GM19025 (cell line): ENCODE measurements at regions not wholly inside any gene's neighbourhood (a gene's known extent, or its start where the extent isn't known, plus 50 kb on each side); places are given as distances from the start of the nearest gene placed in this dataset.
"Not testable (repeated sequence)": the region's sequence is repeated elsewhere in the genome, so short reads cannot be mapped to it uniquely, and the experiment has no call there.

Experiments
- ATAC-seq: cut with Tn5 transposase; IDR thresholded peaks from one replicate; pipeline ENCODE4 v1.9.1; 2021; ENCODE audit warnings: mild to moderate bottlenecking, low read depth, moderate library complexity; ENCODE audit not compliant: unreplicated experiment

DNA sequence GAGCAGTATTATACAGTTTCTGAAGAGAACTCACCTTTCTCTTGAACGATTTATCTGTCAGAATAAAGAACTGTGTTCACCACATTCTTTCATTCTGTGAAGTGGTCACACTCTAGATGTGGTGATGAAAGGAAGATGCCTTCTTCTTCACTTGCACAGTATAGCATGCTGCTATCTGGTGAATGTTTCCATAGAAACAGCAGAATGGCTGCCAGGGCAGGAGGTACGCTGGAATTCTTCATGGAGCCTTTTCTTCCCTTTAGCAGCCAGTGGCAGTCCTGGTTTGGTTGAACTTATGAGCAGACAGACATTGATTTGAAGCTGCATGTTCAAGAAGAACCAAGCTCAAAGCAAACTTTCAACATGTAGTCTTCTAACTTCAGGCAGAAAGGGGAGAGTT lies 1157.9 kb upstream of the LRRTM1 start:
- ATAC-seq = no peak

DNA sequence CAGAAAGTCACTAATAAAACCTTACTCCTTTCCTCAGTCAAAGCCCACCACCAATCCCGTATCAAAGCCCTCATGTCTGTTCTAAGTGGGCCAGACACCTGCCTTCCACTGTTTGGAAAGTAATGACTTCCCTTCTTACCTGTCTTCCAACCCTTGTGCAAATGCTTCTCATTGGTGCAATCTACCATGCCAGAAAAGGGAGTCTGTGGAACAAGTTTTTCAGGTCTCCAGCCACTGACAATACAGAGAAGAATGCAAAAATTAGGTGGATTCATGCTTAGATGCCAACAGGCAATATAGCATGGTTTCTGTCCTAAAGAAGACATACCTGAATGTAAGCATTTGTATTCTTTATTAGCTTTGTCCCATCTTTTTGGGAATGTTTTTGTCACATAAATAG lies 1140.6 kb upstream of the LRRTM1 start:
- ATAC-seq = no peak

DNA sequence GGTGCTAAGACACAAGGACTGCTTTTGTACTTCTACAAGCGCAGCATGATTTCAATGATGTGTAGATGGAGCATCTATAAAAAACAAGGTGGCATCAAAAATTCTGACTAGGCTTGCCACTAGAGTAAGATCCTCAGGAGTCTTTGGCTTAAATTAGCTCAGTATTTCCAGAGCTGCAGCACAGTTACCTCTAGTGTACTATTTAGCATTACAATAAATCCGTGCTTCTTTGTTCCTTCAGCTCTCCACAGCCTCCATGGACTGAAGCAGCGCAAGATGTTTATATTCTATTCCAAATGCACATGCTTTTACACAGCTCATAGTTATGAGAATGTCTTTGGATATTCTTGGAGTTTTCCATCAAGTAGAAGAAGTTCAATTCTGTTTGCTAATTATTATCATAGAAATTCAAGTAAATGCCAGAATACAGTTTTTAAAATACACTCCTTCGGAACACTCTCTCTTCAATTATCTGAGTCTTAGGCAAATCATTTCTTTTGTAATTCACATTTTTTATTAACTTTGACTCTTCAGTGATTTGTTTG lies 1133.0 kb upstream of the LRRTM1 start:
- ATAC-seq = no peak

DNA sequence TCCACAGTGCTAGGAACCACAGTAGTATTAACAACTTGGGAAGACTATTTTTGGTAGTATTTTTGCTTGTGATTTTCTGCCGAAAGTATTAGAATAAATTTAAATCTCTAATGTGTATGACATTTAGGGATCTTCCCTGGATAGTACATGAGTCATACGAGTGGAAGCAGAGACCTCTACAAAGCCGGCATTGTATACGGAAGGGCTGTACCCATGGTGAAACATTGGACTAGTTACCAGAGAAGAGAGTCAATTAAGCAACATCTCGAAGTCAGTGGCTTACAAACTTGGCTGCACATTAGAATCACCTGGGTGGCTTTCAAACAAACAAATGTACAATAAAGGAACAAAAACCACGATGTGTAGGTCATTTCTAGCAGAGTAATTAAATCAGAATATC lies 1131.7 kb upstream of the LRRTM1 start:
- no peak for ATAC-seq

DNA sequence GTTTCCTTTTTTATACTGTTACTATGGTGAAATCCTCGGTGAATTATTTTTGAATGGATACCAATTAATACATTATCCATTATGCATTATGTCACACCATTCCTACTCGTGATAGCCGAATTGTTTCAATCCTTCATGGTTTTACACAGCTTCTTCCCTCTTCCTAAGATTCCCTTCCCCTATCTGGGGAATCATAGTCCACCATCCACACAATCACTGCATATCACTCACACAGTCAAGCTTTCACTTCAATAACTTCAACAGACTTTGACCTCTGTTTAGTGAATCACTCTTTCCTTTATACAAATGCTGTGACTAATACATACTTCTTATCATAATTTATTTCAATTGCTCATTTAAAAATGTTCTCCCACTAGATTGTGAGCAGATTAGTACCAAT lies 1108.1 kb upstream of the LRRTM1 start:
- no peak for ATAC-seq

DNA sequence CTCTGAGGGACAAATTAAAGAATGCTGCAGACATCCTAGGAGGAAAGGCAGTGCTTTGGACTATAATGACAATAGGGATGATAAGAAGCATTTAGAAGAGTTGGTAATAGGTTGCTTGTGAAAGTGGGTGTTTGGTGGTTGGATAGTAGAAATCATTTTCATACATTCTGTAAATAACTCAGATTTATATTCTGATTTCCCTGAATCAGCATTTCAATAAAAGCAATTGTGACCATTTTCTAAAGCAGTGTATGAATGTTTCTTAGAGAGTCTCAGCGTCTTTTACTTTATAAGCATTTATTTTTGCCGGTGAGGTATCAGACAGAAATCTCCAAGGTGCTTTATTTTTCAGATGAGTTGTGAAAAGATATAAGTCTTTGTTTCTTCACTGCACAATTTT lies 1099.0 kb upstream of the LRRTM1 start:
- no peak for ATAC-seq

DNA sequence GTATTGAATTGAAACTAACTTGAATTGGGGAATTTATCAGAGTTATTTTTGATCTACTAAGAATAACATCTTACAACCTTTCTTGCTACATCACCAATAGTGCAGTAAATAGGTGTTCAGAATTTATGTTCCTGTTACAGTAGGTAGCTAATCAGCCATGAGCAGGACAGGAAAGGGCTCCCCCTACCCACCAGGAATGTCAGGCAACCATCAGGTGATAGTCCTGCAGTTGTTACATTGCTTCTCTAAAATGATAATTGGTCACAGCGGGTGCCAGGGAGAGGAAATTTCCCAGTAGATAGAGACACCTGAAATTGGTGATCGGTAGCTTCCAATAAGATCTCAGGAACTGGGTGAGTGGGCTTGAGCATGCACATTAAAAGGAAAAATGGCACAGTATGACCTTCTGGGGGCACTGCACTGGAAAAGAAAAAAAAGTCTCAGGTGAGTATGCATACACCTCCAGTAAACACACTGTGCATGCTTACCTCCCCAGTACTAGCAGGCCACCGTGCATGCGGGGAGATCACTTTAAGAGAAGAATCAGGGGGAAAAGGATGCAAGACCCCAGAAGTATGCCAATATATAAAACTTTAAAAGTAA lies 1092.0 kb upstream of the LRRTM1 start:
- ATAC-seq = no peak

DNA sequence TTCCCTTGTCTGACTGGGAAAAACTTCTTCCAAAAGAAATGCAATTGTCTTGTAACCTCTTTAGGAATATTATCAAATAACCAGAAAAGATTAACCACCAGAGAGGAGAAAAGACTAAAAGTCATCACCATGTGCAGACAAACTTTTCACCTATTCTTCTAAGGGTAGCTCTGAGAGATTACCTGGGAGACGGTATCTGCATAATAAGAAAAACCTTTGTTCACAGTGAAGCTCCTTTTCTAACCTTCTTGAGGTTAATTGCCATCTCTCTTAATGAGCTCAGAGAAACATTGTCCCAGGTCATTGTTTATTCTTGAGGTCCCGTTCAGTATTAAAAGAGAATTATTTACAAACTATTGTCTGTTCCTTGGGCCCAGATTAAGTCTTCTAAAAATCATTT lies 1091.2 kb upstream of the LRRTM1 start:
- ATAC-seq = no peak

DNA sequence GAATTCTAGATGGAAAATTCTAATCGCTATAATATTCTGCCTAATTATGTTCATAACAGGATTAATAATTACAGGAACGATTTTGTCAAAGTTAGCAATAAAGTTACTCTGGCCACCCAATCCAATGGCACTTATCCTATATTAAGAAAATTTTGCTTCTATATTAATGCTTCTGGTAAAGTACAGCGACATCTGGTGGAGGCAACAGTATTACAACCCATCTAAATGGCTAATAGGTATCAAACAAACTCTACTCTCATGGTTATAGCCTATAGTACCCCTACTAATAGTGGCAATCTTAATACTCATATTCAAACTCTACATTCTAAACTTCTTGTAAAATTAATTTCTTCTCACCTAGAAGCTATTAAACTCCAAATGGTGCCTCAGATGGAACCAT lies 1084.7 kb upstream of the LRRTM1 start:
- ATAC-seq = no peak

DNA sequence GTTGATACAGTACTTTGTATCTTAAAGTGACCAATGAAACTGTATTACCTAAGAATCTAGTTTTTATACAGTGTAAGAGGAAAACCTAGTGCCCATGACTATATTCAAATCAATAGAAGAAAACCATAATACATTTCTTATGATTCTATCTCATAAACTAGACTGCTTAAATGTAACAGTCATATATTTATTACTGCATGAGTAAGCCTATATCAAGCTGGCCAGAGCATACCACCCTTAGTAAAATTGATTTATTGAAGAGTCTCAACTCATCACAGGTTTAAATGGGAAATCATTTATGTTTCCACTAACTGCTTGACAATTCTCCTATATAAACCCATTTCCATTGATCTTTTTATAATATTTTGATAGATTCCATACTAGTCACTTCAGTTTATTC lies 1059.2 kb upstream of the LRRTM1 start:
- no peak for ATAC-seq

DNA sequence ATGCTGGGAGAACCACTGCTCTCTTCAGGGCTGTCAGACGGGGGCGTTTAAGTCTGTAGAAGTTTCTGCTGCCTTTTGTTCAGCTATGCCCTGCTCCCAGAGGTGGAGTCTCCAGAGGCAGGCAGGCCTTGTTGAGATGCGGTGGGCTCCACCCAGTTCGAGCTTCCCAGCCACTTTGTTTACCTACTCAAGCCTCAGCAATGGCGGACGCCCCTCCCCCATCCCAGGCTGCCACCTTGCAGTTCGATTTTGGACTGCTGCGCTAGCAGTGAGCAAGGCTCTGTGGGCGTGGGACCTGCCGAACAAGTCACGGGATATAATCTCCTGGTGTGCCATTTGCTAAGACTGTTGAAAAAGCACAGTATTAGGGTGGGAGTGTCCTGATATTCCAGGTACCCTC lies 1057.9 kb upstream of the LRRTM1 start:
- not testable (repeated sequence) for ATAC-seq

DNA sequence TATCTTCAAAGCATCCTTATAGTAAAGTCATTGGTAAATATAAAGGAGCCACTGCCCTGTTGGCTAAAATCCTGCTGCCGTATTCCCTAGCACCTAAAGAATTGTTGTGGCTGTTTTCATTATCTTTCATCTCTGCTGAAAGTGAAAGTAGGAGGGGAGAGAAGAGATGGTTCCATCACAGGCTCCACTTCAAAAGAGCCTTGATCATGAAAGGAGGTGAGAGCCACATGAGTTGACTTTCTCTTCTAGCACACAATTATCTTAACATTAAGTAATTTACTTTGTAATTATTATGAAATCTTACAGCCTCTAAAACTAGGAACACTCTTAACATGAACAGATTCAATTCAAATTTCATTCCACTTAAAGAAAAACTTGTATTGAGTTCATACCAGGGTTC lies 1050.9 kb upstream of the LRRTM1 start:
- no peak for ATAC-seq

DNA sequence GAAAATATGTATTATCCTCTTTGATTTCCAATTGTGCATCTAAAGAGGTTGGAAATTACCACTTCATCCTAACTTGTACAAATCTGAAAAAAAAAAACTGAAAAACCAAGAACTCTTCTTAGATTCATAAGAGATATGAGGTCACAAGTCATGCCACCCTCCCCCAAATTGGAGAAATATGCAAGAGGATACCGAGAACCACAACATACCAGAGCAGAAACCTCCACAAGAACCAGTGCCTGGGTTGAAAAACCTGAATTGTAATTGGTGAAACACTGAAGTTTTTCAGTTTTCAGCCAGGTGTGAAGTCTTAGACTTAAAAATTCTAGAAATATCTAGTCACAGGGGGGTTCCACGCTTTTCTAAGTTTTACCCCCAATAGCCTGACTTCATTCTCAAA lies 1029.5 kb upstream of the LRRTM1 start:
- no peak for ATAC-seq

DNA sequence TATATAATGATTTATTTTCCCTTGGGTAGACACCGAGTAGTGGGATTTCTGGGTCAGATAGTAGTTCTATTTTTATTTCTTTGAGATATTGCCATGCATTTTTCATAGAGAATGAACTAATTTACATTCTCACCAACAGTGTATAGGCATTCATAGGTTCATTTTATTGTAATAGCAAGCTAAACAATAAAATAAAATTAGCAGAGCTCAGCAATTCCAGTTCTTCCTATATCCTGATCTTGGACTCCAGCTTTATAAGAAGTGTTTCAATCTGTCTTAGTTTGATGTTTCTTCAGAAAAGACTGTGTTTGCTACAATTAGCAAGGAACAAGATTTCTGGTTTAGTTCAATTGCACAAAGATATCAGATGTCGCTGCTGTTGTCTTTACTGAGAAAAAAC lies 1024.4 kb upstream of the LRRTM1 start:
- no peak for ATAC-seq

DNA sequence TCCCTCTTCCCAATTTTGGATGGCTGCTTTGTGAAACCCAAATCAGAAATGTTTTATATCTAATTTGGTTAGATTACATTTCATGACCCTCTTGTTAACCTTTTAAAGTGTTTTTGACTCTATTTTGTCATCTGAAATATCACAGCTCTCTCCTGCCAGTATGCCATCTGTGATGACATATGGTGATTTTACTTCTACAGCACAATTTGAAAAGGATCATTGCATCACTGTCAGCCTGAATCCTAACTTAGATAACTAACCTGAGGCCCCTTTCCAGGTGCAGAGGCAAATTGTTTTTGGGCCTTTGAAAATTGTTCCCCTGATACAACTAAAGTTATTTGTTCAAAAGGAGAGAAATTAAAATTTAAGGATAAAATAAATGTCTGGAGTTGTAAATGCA lies 1023.4 kb upstream of the LRRTM1 start:
- ATAC-seq = no peak

DNA sequence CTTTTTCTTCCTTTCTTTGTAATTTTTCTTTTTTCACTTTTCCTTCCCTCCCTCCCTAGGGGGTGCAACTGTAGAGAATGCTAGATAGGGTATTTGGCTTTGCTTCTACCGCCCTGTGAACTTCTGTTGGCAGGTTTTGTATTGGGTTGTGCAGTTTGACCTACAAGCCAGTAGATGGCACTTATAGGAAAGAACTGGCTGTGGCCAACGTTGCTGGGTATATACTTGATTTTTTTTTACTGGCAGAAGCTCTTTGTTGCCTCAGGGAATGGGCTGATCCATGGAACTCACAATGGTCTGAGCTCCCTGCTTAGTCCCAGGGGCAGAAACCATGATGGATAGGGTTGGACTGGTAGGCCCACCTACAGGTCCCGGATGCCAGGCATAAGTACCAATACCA lies 1019.5 kb upstream of the LRRTM1 start:
- ATAC-seq = no peak

DNA sequence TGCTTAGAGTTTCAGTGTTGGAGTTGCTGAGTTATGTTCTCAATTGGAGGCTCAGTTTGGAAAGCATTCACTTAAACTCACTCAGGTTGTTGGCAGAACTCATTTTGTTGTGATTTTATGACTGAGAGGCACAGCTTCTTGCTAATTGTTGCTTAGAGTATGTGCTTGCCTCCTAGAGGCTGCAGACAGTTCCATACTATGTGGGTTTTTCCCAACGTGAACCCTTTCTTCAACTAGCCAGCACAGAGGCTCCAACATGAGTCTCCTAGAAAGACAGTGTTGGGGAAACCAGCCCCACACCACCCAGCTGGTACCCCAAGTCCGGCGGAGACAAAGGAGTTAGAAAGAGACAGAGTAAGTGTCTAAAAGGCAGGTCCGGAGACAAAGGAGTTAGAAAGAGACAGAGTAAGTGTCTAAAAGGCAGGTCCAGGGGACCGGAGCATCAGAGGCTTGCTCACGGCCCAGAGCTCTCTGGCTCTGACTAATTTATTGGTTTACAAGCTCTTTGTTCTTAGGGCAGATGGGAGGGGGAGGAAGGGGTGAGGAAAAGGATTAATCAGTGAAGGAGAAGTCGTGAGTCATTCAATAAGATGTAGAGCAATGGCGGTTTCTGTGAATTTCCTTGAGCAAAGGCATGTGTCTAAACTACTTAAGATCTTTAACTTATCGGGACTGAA lies 999.7 kb upstream of the LRRTM1 start:
- no peak for ATAC-seq

DNA sequence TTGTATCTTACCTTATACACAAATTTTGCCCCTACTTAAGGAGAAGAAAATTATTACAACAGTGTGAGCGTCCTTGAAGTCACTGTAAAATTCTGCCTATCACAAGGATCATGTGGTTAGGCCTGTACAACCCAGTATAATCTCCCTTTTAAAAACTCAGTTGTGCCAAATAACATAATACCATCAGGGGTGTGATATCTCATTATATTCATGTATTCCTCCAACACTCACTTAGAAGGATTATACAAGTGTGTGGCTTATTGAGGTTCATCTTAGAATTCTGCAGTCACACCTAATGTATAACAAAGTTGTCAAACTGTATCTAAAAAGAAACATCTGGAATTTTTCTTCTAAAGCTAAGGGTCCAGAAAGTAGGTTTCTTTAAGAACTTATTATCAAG lies 998.8 kb upstream of the LRRTM1 start:
- ATAC-seq = no peak

DNA sequence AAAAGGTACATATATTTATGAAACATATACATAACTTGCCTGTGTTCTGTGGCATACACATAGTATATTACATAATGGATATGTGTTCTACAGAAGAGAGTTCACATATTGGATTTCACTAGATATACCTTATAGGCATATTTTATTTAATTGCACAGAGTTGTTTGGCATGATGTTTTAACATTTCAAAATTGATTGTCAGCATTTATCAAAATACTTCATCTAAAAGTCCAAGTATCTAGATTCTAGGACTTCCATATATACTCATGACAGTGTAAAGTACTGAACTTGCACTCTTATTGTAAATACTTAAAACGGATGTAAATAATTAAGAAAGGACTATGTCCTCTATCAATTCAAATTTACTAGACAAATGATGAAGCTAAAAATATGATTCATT lies 995.3 kb upstream of the LRRTM1 start:
- ATAC-seq = no peak

DNA sequence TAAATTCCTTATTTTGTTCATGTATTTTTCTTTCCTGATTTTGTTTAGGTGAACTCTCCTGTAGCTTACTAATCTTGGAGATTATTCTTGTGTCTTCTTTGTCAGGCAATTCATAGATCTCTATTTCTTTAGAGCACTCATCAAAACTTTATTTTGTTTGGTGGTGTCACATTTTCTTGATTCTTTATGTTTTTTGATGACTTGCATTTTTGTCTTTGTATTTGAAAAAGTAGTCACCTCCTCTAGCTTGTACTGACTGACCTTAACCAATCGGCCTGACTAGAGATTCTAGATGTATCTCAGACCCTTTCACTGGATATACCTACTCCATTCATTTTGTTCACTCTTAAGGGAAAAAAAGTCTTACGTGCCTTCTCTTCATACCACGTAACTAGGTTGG lies 986.3 kb upstream of the LRRTM1 start:
- ATAC-seq = no peak

DNA sequence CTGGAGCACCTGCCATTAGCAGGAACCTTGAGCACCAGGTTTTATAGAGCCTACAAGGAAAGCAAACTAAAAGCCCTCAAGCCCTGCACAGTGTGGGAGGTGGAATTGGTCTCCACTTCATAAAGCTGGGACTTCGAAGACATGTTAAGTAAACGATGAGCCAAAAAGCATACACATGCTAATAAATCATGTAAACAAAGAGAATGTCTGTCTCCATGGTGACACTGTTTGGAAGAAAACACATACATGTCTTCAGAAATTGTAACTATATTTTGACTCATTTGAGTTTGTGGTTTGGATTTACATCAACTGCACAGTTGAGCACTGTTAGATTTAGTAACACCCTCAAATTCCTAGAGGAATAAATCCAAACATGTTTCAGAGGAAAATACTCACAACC lies 978.5 kb upstream of the LRRTM1 start:
- no peak for ATAC-seq

DNA sequence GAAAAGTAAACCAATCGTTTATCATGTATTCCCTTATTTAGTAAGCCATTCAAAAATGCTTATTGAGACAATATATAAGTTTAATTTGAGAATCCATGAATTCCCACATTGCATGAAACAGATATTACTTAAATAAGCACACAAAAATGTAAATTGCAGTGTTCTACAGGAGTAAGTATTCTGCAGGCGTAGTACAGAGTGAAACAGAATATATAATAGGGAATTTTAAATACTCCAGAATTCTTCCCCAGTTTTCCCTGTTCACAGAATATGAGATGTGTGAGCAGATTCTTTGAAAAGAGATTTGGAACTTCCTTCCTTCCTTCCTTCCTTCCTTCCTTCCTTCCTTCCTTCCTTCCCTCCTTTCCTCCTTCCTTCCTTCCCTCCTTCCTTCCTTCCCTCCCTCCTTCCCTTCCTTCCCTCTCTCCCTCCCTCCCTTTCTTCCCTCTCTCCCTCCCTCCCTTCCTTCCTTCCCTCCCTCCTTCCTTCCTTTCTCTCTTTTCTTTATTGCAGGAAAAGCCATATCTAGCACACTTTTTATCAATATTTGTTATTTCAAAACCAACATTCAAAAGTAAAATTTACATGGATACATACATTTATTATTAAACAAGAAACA lies 977.7 kb upstream of the LRRTM1 start:
- ATAC-seq = no peak
